Effector memory CD4-positive, alpha-beta T cell (primary cell): ENCODE measurements at regions not wholly inside any gene's neighbourhood (a gene's known extent, or its start where the extent isn't known, plus 50 kb on each side); places are given as distances from the start of the nearest gene placed in this dataset.
"Not testable (repeated sequence)": the region's sequence is repeated elsewhere in the genome, so short reads cannot be mapped to it uniquely, and the experiment has no call there.

Experiments used
- DNase-seq, 3 donors: peaks; one replicate each; pipeline ENCODE4 v3.0.0-alpha.2; 2020
- H3K27ac ChIP-seq: 2 replicates; pipeline ENCODE4 v1.7.0; 2013; ENCODE audit warnings: mild to moderate bottlenecking, low read length, moderate library complexity; ENCODE audit not compliant: insufficient read depth, poor library complexity, severe bottlenecking
- H3K27me3 ChIP-seq: replicated peaks from 2 replicates; pipeline ENCODE4 v1.7.0; 2013; ENCODE audit warnings: mild to moderate bottlenecking, low read length; ENCODE audit not compliant: insufficient read depth, control insufficient read depth, poor library complexity, severe bottlenecking
- H3K36me3 ChIP-seq: 2 replicates; pipeline ENCODE4 v1.7.0; 2013; ENCODE audit warnings: mild to moderate bottlenecking, low read length, moderate library complexity; ENCODE audit not compliant: control insufficient read depth, insufficient read depth
- H3K4me1 ChIP-seq: 2 replicates; pipeline ENCODE4 v1.7.0; 2013; ENCODE audit warnings: low read length, mild to moderate bottlenecking; ENCODE audit not compliant: control insufficient read depth, insufficient read depth, poor library complexity, severe bottlenecking
- H3K4me3 ChIP-seq: 2 replicates; pipeline ENCODE4 v1.7.0; 2013; ENCODE audit warnings: low read length, low read depth, mild to moderate bottlenecking; ENCODE audit not compliant: insufficient read depth, poor library complexity, severe bottlenecking
- H3K9me3 ChIP-seq: 2 replicates; pipeline ENCODE4 v1.7.0; 2013; ENCODE audit warnings: mild to moderate bottlenecking, low read length, moderate library complexity; ENCODE audit not compliant: control insufficient read depth

DNA sequence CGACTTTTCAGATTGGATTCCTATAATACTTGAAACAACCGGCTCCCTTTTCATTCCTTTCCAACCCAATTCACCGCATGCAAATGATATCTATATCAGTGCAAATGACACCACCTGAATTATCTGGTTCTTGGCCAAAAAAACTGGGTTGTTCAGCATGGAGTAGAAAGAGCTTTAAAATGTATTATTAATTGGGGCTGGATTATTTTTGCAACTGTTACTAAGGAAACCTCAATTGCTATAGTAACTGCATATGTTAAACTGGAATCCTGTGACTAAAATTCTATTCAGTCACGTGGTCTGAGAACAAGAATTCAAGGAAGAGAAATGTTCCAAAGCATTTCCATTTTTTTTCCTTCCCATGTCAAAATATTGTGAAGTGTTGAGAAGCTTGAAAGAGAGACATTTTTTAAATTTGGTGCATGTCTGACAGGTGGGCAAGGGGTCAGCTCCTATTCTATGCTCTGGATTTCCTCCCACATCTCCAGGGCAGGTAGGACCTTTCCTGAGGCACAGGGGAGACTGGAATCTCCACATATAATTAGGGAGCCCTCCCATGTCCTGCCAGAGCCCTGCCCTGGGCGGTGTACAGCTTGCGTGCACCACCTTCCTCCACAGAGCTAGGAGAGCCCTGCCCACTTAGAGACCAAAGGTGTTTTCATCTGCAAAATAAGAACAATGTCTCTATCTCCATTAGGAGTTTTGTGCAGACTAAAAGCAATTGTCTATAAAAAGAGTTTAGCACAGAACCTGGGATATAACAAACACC lies 899.6 kb downstream of the TUBA3C start:
- not testable (repeated sequence) for H3K4me3 ChIP-seq, H3K4me1 ChIP-seq, H3K9me3 ChIP-seq, DNase-seq, H3K27ac ChIP-seq, H3K36me3 ChIP-seq, H3K27me3 ChIP-seq

DNA sequence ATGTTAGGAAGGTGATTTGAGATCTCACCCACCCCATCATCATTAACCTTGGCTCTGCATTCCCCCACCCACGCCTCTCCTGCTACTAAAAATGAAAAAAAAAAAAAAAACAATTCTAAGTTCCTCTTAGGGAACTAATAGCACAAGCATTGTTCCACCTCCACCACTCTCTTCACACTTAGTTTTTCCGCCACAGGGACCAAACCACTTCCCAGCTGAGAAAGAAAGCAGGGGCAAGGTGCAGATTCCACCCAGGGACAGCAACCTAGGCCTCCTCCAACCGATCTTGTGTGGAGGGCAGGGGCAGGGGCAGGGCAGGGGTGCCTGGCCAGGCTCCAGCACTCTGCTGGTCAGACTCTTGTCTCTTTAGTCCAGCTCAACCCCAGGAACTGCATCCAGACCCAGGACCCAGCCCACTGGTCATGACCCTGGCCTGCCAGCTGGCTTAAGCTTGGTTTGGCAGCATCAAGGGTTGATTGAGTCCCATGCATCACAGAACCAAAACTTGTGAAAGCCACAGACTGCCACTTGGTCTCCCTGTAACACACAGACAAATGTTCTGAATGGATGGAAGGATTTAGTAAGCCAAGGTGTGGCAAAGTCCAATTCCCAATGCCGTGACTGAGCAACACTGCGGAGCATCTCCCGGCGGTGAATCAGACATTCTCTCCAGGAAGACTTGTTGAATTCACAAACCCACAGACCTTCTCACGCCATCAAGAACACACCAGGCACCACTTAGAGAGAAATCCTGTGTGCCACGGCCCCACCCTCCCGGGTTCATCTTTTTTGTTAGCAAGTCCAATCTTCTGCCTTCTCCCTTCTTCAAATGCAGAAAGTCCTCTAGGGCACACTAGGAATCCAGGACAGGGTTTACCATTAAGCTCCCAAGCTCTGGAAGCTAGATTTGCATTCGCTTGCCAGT lies 900.5 kb downstream of the TUBA3C start:
- DNase-seq, result not testable (repeated sequence)

DNA sequence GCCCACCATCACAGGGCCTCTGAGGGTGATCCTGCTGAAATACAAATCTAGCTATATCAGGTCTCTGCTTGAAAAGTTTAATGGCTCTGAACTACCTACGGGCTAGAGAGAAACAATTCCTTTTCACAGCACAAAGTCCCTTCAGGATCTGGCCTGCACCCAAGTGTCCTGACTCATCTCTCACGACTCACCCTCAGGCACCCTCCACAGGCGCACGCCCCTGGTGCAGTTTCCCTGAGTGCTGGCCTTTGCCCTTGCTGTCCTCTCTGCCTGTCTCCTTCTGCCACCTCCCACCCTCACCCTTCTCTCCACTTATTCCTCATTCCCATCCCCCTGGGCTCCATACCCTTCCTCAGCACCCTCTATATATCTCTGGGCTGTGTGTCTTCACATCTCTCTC lies 901.7 kb downstream of the TUBA3C start:
- H3K36me3 ChIP-seq, H3K27me3 ChIP-seq, H3K4me1 ChIP-seq, DNase-seq, H3K4me3 ChIP-seq, H3K9me3 ChIP-seq, H3K27ac ChIP-seq: not testable (repeated sequence)

More for the DNA sequence above, 900.5 kb downstream of the TUBA3C start:
- H3K36me3 ChIP-seq, H3K9me3 ChIP-seq, H3K27me3 ChIP-seq, H3K4me1 ChIP-seq, H3K4me3 ChIP-seq, H3K27ac ChIP-seq: not testable (repeated sequence)

DNA sequence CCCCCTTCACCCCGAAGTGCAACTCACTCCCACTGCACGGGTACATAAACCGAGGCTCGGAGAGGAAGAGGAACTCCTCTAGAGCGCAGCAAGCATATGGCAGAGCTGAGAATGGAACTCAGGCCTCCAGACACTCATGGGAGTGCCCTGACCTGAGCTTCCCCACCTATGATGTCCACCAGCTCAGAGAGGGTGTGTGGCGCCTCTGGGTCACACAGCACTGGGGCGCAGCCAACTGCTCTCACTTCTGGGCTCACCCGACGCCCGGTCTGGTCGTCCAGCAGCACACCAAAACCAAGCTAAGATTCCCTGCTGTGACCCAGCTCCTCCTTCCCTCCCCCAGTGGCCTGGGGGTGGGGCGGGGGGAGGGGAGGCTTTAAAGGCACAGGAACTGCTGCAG lies 904.3 kb downstream of the TUBA3C start:
- H3K36me3 ChIP-seq, DNase-seq, H3K4me3 ChIP-seq, H3K4me1 ChIP-seq, H3K27me3 ChIP-seq, H3K9me3 ChIP-seq, H3K27ac ChIP-seq: not testable (repeated sequence)

DNA sequence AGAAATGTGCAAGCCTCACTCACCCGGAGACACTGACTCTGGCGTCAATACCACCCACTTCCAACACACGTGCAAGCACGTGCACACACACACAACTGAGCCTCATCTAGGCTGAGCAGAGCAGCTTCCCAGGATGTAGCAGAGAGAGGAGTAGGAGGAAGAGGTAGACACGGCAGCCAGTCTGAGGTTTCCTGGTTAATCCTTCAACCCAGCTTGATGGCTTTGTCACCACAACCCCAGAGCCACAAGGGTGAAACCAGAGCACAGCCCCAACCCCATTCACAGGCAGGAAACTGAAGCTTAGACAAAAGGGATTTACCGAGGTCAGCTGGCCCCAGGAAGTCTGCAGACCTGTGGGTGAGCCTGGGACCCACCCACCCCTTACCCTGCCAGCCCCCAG lies 905.3 kb downstream of the TUBA3C start:
- H3K9me3 ChIP-seq, H3K4me3 ChIP-seq, H3K36me3 ChIP-seq, H3K4me1 ChIP-seq, H3K27me3 ChIP-seq, DNase-seq, H3K27ac ChIP-seq: not testable (repeated sequence)

DNA sequence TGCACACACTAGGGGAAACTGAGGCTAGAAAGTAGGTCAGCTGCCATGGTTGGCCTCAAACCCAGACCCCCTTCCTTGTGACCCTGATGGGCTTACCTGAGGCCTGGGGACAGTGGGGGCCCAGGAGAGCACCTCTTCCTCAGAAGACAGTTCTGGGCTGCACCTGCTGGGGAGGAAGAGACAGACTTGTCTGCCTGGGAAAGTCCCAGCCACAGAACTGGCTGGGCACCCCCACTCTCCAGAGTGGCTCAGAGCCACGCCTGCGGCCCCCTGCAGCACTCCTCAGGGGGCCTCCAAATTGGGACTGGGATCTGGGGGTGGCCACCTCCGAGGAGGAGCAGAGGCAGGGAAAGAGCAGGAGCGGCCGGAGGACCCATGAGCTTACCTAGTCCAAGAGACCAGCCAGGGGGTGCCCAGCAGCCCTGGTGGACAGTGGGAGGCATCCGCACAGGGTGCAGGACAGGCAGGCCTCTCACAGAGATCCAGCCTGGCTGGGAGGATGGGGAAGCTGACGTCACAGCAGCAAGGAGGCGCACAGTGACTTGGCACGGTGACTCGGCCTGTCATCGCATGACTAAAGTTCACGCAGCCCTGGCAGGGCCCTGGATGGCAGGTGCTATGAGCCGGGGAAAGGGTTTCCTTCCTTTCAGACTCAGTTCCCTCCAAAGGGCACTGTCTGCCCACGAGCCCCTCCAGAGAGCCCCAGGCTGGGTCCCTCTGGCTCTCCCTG lies 907.7 kb downstream of the TUBA3C start:
- H3K9me3 ChIP-seq, H3K36me3 ChIP-seq, H3K27me3 ChIP-seq, H3K27ac ChIP-seq, DNase-seq, H3K4me1 ChIP-seq, H3K4me3 ChIP-seq: not testable (repeated sequence)

DNA sequence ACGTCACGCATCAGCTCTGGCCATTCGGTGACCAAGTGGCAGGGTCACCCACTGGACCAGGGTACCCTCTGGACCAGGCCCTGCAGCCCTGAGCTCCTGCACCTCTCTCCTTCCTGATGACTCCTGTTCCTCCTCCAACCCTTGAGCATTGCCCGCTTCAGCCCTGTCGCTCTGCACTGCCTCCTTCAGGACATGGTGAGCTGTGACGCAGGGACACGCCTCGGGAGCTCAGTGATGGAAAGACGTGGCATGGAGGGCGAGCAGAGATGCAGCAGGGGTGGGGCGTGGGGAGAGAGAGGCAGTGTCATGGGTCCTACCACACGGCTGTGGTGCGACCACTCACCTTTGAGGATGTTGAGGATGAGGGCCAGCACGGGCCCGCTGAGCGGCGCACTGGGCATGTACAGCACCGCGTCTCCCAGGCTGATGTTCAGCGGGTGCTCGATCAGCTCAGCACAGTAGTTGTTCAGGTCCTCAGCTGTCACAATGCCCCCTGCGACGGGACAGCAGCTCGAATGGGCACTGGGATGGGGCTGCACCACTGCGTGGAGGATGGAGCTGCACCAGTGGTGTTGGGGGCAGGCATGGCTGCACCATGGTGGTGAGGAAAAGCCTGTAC lies 922.7 kb downstream of the TUBA3C start:
- not testable (repeated sequence) for H3K27ac ChIP-seq, H3K4me3 ChIP-seq, H3K4me1 ChIP-seq, DNase-seq, H3K9me3 ChIP-seq, H3K27me3 ChIP-seq, H3K36me3 ChIP-seq

DNA sequence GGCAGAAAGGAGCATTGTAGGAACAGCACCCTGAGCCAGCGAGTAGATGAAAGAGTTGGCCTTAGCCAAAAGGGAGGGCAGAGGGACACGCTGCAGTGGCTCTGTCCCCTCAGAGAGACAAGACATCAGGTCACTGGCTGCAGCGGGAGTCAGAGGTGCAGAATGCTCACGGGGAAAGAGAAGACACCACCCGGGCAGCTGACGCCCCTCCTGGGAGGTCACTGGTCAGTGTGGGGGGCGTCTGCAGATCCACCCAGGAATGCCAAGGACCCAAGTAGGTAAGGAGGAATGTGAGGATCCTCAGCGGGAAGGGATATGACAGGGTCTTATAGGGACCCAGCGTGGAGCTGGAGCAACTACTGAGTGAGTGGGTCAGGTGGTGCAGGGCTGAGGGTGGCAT lies 923.9 kb downstream of the TUBA3C start:
- H3K27me3 ChIP-seq, H3K36me3 ChIP-seq, H3K27ac ChIP-seq, DNase-seq, H3K9me3 ChIP-seq, H3K4me1 ChIP-seq, H3K4me3 ChIP-seq: not testable (repeated sequence)

DNA sequence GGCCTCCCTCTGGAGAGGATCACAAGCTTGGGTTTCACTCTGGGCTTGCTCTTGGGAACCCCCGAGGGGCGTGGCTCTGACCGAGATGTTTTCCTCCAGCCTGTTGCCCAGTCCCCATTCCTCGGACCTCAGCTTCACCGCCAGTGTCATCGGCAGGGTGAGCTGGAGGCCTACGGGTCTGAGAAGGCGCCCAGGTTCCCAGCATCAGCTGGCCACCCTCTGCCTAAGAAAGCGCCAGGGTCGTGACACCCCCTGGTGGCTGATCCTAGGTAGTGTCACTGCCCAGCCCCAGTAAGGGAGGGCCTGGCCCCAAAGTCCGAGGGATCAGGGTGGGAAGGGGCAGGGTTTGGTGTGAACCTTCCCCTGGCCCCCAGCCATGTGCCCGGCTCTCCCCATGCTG lies 928.8 kb downstream of the TUBA3C start:
- not testable (repeated sequence) for H3K27me3 ChIP-seq, H3K27ac ChIP-seq, H3K4me3 ChIP-seq, H3K4me1 ChIP-seq, H3K36me3 ChIP-seq, H3K9me3 ChIP-seq, DNase-seq
